GM18508 (cell line): ENCODE measurements at regions not wholly inside any gene's neighbourhood (a gene's known extent, or its start where the extent isn't known, plus 50 kb on each side); places are given as distances from the start of the nearest gene placed in this dataset.

Experiments used
- ATAC-seq: cut with Tn5 transposase; IDR thresholded peaks from one replicate; pipeline ENCODE4 v1.9.1; 2021; ENCODE audit warnings: moderate number of reproducible peaks; ENCODE audit not compliant: insufficient read depth, unreplicated experiment

DNA sequence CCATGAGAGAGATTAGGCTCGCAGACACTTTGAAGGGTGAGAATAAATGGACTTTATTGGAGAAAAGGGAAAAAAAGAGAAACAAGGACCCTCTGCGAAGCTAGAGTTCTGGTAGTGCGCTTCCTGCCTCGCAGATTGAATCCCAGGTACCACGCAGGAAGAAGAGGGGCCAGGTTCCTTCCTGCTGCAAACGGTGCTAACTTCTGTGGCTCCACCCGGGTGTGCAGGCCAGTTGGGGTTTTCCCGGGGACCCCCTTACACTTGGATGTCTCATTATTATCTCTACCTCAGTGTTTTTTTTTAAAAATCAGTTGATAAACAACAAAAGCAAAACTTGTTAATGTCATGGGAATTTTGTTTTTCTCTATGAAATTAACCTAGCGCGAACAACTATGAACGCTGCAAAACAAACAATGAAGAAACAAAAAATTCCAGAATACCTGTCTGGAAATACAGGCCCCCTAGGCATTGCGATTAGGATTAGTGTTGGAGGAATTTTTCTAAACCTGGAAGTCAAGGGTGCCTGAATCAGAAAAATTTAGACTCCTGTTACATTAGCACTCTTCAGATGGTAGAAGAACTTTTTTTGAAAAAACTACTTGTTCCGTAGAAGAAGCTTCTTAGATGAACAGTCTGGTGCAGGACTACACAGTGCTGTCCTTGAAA lies 414.5 kb downstream of the MAN2A1 start:
- ATAC-seq, result no peak

DNA sequence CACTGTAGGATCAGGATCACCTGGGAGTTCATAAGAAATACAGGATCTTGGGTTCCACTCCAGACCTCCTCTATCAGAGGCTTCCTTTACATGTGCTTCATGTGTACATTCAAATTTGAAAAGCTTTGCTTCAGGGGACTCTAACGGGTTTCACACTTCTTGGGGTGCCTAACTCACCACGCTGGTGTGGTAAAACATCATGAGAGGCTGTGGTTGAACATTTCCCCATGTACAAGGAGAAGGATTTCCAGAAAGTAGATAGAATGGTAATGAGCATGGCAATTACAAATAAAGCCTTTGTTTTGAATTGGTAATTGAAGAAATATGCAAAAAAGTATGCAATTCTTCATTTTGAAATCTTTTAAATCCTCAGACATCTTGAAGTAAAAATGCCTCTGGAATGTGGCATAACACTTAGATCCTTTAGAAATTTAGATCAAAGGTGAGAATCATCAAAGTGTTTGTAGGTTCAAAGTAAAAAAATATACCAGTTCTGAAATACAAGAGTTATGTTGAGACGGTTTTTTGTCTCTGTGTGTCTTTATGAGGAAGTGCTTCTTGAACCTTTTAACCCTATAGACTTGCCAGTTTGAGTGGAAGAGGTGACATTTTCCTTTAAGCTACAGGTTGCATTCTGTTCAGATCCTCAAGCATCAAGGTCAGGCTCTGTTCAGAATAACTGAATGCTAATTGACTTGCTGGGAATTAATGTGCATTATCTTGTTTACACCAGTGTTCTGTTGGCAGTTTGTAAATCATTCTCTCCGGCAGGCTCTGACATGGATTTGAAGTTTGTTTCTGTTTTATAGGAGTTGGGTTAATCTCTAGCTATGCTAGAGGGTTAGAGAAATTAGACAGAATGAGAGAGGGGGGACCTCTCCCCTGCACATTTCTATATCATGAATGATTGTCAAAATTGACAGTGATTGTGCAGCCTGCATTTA lies 415.3 kb downstream of the MAN2A1 start:
- no peak for ATAC-seq

- no peak for ATAC-seq
These were observed 416.0 kb downstream of the MAN2A1 start for GRCh38 chr5:110105692-110106091.

DNA sequence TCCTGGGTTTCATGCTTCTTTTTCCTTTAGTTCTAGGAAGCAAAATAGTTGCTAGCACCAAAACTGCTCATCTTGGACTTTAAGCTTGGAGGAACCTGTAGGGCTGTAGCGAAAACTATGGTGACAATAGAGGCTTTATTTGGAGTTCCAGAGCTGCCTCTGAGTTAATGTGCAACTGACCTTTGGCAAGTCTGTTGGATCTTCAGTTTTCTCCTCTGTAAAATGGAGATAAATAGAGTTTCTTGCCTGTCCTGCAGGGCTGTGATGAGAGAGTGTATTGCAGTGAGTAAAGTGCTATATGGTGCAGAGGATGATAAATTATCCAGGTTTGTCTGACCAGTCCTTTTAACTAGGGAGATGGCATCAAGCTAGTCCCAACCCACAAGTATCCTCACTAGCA lies 417.0 kb downstream of the MAN2A1 start:
- ATAC-seq, result no peak

GRCh38 chr5:110108520-110108919 lies 418.8 kb downstream of the MAN2A1 start:
- ATAC-seq, result no peak

DNA sequence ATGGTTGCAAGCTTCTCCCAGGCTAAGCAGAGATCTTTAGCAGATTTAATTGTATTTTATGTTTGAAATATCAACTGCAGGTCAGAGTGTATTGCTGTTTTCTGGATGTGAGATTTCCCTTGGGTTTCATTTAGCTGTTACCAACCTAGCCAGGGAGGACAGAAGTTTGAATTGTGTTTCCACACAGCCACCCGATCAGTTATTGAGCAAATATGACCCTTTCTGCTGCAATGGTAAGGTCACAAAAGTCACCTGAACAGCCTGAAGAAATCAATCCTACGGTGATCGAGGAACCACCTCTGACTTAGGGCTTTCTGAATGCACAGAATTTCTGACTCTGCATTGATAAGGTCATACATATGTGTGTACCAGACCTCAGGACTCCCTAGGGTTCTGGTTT lies 419.9 kb downstream of the MAN2A1 start:
- ATAC-seq, result no peak

DNA sequence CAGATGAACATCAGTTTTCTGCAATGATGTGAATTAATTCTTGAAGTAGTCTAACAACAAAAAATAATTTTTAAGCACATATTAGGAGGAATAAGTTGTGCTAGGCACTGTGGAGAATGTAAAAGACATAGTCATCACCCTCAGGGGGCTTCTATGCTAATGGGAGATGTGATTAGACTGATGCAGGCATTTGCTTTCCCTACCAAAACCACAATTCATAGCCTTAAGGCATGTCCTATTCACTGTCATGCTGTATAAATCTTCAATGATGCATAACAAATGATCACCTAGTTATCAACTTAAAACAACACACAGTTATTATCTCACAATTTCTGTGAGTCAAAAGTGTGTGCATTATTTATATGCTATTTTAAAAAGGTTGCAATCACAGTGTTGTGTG lies 422.6 kb downstream of the MAN2A1 start:
- ATAC-seq, result no peak

GRCh38 chr5:110115503-110115902 lies 425.8 kb downstream of the MAN2A1 start:
- ATAC-seq, result no peak

DNA sequence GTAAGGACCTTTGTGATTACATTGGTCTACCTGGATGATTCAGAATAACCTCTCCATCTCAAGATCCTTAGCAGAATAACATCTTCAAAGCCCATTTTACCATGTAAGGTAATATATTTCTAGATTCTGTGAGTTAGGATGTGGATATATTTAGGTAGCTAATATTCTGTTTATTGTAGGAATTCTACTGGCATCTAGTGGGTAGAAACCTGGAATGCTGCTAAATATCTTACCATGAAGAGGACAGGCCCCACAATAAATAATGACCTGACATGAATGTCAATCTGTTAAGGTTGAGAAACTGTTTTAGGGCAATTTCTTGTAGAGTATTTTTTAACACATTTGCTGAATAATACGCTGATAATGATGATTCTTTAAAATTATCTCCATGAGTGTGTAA lies 426.8 kb downstream of the MAN2A1 start:
- no peak for ATAC-seq

DNA sequence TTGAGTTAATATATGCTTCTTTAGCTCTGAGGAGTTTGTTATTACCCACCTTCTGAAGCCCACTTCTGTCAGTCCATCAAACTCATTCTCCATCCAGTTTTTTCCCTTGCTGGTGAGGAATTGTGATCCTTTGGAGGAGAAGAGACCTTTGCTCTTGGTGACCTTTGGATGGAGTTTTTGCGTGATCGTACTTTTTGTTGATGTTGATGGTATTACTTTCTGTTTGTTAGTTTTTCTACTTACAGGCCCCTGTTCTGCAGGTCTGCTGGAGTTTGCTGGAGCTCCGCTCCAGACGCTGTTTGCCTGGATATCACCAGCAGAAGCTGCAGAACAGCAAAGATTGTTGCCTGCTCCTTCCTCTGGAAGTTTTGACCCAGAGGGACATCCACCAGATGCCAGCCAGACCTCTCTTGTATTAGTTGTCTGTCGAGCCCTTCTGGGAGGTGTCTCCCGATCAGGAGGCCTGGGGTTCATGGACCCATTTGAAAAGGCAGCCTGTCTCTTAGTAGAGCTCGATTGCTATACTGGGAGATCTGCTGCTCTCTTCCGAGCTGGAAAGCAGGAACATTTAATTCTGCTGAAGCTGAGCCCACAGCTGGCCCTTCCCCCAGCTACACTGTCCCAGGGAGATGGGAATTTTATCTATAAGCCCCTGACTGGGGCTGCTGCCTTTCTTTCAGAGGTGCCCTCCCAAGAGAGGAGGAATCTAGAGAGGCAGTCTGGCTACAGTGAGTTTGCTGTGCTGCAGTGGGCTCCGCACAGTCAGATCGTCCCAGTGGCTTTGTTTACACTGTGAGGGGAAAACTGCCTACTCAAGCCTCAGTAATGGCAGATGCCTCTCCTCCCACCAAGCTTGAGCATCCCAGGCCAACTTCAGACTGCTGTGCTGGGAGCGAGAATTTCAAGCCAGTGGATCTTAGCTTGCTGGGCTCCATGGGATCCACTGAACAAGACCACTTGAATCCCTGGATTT lies 445.5 kb downstream of the MAN2A1 start:
- no peak for ATAC-seq

GRCh38 chr5:110150199-110150598 lies 460.5 kb downstream of the MAN2A1 start:
- ATAC-seq, result no peak

DNA sequence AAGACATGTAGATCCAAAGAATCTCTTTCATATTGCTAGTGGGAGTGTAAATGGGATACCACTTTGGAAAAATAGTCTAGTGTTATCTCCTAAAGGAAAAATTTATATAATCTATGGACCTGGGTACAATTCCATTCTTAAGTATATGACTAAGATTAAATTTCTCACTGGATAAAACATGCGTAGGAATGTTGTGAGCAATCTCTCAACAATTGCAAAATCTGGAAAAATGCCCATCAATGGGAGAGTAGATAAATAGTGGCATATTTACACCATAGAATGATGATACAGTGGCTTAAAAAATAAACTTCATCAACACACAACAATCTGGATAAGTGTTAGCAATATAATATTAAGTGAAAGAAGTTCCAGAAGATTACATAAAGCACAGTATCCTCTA lies 469.5 kb downstream of the MAN2A1 start:
- no peak for ATAC-seq

- no peak for ATAC-seq
These were observed 471.4 kb downstream of the MAN2A1 start for GRCh38 chr5:110161162-110161561.

DNA sequence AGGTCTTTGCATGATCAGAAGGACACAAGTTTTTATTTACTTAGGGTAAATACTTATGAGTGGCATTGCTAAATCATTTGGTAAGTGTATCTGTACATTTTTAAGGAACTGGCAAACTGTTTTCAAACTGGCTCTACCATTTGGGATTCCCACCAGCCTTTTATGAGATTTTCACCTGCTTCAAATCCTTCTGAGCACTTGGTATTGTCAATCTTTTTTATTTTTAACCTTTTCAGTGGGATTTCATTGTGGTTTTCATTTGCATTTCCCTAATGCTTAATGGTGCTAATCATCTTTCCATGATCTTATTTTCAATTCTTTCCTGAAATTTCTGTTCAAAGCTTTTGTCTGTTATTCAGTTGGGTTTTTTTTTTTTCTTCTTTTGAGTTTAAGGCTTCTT lies 475.6 kb downstream of the MAN2A1 start:
- no peak for ATAC-seq

GRCh38 chr5:110167384-110167783 lies 477.7 kb downstream of the MAN2A1 start:
- ATAC-seq, result no peak

DNA sequence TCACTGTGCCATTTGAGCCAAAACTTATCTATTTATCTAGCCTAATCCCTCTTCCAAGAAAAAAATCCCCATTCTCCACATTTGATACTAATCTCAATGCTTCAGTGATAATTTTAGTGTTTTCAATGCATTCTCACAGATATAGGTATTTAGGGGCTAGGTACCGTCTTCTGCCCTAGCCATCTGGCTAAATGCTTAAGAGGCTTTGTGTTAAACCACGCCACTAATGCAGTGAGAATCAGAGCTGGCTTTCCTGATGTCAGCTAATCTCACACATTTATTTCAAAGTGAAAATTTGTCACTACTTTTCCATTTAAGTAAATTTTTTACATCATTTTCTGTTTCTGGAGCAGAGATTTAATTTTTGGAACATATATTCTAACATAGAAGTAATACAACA lies 479.7 kb downstream of the MAN2A1 start:
- ATAC-seq, result no peak

DNA sequence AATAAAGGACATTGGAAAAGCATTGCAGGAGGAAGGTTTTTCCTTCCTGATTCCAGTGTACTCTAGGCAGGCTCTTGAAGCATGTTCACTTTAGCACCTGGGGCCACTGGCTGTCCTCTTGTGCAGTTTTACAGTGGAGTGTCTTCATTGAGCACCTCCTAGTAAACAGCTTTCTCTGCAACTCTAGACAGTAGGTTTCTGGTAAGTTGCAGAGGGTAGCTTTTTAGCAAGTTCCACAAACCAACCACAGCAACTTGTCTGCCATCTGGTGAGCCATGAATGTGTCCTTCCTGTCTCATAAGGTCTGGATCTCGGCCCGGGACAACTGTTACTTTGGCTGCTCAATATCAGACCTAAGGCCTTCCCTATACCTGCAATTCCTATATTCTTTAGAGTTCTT lies 488.0 kb downstream of the MAN2A1 start:
- no peak for ATAC-seq

GRCh38 chr5:110179321-110179720 lies 489.6 kb downstream of the MAN2A1 start:
- no peak for ATAC-seq

DNA sequence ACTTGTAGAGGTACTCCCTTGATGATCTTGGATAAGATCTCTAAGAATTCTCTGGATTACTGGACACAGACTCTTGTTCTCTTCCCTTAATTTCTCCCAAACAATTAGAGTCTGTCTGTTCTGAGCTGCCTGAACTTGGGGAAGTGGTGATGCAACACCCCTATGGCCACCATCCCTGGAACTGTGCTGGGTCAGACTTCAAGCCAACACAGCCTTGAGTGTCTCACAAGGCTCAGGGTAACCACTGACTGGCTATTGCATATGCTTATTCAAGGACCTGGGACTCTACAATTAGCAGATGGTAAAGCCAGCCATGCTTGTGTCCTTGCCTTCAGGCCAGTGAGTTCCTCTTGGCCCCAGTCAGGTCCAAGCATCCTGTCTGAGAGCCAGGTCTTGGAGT lies 504.5 kb downstream of the MAN2A1 start:
- no peak for ATAC-seq

- no peak for ATAC-seq
These were observed 505.6 kb downstream of the MAN2A1 start for GRCh38 chr5:110195288-110195687.

DNA sequence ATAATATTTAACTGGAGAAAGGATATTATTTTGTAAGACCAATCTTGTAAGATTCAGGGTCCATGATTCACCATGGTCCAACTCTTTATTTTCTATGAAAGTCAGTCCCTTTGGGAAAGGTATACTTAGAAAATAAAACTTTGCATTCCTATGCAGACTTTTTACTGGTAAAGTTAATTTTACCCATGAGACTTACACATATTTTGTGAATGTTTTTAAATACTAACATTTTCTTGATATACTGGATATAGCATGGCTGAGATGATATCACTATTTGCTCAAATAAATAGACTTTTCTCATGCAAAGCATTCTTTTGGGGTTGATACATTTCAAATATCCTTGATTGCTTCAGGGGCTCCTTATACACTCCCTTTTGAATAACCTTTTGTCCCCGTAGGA lies 512.1 kb downstream of the MAN2A1 start:
- ATAC-seq, result no peak
